DLD1 (cell line): ENCODE measurements at regions not wholly inside any gene's neighbourhood (a gene's known extent, or its start where the extent isn't known, plus 50 kb on each side); places are given as distances from the start of the nearest gene placed in this dataset.

Source experiments
- in situ Hi-C: cut with HindIII; loops from 2 replicates; pipeline ENCODE4 v1.10.0; 2017; ENCODE audit warnings: low sequenced_read_pairs

DNA sequence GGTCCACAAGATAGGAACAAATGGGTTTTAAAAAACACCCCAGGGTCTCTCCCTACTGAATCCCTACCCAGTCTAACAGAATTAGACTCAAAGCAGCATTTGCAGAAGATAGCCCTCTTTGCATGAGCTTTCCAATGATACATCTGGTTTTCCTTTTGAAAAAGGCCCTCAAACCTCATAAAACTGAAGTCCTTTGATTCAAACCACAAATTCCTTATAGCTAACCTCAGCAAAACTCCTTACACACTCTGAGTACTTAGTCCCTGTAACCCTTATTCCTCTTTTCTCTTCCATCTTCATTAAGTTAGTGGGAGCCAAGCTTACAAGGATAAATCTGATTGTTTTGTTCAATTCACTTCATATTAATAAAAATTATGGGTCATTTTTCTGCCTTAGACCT lies 90.5 kb upstream of the TNC start:
- in situ Hi-C loops = no loop called here

DNA sequence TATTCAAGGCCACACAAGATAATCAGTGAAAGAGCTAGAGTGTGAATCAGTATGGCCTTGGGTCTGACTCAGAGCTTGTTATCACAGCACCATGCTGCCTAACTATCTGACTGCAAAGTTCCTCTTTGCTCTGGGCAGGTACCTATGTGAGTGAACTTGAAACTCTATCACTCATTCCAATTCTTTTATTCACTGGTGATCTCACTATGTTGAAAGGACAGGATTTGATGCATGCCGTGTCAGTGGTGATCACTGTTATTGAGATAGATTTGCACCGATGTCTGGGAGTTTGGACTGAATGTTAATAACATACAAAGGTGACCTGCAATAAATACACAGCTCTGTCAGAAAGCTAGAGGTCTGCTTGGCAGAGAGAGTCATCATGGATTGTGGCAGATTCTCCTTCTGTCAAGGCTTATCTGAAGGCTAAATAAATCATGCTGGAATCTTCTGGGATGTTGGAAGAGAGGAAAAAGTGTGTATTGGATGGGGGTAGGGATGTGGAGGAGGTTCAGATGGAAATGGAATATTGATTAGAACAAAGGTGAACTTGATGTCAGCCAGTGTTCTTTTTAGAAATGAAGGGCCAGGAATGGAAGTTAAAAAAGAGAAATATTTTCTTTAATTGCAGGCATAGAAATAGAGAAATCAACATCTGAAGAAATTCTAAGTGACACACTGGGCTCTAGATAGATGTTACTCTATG lies 91.8 kb upstream of the TNC start:
- in situ Hi-C loops = no loop called here

DNA sequence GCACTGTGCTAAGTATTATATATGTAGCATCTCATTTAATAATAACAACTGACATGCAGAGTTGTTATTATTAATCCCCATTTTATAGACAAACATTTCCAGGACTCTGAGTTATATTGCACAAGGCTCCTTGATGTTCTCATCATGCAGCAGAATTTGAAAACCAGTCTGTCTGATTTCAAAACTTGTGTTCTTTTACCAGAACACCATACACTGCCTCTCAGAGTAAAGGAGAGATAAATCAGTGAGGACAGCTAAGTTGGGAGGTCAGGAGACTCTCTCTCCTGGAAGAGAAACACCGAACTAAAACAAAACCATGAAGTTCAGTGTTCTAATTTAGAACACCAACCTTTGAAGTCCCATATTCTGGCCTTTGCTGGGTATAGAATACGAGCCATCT lies 92.7 kb upstream of the TNC start:
- in situ Hi-C loops = no loop called here

DNA sequence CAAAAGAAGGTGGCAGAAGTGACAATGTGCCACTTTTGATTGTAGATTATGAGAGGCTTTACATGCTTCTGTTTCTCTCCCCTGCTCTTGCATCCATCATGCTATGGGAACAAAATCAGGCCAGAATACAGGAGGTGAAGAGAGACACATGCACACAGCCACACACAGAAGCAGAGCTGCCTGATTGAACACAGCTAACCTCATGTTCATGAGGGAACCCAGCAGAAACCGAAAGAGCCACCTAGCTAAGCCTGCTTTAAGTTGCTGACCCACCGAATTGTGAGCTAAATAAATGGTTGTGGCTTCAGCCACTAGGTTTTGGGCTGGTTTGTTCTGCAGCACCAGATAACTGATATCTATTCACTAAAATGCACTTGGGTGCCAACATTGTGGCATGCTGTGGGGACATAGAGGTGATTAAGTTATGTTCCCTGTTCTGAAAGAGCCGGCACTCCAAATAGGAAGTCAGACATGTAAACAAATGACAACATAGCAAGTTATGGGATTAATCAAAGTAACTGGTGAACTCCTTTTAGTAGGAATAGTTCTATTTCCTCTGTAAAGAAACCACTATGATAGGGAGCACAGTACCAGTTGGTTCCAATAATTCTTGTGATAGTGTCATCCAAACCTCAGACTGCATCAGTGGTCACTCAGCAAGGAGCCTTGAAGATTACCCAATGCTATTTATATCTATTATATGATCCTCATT lies 93.6 kb upstream of the TNC start:
- in situ Hi-C loops = no loop called here

DNA sequence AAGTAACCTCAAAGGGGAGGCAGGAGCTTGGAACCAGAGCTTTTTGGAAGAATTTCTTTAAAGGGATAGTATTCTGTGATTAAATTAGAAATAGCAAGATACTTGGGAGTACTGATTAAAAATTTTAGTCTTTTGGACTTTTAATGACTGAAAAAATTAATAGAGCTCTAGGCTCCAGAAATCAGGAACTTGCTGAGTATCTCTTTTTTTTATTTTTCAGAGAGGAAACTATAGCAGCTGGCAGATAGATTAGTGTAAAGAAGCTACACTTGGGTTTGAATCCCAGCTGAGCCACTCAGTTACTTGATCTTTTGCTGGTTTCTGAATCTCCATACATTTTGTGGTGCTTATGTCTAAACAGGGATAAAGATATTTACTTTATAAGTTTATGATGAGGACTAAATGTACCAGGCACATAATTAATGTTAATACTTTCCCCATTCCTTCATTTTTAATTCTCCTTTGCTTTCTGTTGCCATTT lies 94.2 kb upstream of the TNC start:
- in situ Hi-C loops = no loop called here

DNA sequence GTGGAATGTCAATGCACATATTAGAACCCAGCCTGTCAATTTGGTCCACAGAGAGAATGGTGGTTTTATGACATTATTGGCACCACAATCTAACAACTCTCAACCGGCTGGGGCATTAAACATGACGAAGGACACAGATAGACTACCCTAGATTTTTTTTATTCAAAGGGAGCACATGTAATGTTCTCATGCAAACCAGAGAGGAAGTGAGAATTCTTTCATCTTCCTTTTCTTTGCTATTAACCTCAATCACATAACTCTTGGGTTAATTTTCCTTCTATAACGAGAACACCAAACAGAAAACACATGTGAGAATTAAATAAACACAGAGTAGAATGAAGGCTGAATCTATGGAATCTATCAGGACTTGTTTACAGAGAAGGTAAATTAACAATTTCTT lies 94.9 kb upstream of the TNC start:
- in situ Hi-C loops = no loop called here

DNA sequence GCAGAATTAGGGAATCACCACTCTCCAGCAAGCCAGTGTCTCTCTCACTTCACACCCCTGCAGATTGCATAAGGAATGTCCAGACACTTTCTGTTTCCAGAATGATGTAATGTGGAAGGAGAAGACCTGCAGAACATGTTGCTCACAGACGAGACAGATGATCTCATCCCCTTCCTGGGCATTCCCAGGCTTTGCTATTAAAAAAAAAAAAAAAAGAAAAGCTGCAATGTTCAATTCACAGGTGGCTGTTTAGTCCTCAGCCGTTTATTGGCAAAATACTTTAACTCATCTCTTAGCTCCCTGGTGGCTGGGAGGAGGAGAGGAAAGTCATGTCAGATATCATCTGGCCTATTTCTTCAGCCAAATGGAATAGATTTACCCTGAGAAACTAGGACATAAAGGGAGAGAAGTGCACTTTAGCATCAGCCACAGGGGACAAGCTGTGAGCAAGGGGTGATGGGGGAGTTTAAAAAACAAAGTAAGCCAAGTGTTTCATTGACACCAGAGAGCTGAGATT lies 95.9 kb upstream of the TNC start:
- in situ Hi-C loops = no loop called here

DNA sequence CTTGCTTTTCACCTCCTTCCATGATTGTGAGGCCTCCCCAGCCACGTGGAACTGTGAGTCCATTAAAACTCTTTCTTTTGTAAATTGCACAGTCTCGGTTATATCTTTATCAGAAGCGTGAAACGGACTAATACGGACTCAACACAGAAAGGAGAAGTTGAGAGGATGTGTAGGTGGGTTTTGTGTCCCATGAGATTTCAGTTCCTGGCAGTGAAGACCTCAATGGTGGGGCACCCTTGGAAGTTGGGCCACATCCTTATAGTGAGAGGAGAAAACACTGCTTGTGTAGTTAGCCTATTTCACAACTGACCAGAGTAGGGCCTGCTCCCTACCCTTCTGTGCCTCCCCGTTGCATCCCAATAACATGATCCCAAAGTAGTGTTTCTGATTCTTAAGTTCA lies 98.9 kb upstream of the TNC start:
- in situ Hi-C loops = no loop called here

DNA sequence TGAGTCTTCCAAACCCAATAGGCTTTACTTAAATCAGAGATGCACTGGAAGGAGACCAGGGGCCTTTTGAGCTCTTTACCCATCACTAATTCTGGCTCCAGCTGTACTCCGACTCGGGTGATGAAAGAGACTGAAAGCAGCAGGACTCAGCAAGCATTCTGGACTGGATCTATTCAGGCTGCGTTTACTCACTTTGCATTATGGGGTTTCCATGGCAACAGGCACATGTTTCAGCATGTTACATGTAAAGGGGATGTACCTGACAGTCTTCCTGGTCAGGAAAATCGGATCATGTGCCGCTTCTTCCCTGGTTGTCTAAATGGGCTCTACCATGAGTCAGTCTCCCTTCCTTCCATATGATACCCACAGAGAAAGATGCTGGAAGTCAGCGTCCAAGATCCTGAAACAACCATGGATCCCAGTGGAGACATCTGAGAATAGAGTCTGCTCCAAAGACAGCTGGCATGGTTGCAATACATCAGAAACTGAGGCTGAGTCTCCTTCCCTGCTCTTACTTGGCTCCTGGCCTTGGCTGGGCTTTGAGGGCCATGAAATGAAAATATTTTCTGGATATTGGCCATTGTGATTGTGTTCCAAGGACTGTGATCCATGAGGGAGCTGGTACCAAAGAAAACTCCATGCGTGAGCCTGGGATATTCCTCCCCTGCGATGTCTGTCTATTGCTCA lies 102.5 kb upstream of the TNC start:
- in situ Hi-C loops = loop anchor here (10.0 kb wide), 1 partner anchor 56 kb away; no protein-coding TSS in a partner anchor

DNA sequence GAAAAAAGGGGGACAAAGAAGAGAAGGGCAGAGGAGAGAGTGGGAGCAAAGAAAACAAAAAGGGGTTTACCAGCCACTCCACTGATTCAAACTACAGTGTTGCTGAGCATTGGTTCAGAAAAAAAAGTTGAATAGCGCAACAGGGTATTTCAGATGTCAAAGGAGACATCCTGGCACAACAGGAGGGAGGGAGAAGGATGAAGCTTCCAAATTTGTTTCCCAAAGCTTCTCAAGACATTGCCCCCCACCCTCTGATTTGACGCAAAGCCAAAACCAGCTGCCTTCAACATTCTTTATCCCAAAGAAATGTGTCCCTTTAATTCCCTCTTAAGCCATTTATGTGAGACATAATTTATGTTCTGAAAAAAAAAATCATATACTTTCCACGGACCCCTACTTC lies 105.5 kb upstream of the TNC start:
- in situ Hi-C loops = loop anchor here (10.0 kb wide), 1 partner anchor 59 kb away; no protein-coding TSS in a partner anchor

DNA sequence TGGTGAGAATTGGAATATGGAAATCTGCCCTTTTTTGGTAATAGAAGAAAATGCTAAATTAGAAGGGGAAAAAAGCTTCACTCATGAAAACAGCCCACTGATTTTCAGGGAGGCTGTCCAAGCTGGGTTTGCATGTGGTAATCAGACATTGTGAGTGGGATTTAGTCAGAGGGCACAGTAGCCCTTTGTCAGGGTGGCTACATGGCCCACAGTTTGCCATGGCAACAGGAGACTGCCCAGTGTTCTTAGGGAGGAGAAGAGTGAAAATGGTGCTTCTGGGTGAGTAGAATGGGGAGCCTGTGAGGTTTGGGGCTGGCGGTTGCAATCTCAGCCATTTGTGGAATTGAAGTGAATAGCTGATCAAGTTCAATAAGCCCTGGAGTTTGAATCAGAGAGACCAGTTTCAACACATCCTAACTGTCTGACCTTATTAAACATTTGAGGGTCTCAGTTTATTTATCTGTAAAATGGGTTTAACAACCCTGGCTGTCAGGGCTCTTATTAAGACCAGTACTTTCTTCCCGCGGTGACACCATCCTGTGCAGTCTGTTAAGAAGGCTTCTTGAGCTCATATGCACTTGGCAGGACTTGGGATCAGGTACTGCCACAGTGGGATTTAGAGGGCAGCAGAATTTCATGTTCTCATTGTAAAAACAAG lies 107.6 kb upstream of the TNC start:
- in situ Hi-C loops = loop anchor here (10.0 kb wide), 1 partner anchor 61 kb away; no protein-coding TSS in a partner anchor

DNA sequence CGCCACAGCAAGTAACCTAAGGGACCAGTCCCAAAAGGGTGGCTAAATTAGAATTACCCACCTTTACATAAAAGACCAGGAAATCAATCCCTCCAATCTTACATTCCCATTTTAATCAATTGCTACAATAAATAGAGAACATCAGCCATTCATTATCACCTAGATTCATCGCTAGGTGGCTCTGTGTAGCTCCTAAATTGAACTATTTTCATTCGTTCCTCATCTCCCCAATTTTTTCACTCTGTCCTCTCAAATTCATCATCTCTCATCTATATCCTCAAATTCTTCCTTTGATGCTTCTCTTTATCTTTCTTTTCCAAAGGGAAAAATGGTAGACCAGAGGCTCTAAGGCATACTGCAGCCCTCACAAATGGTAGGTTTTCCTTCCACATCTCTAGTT lies 108.2 kb upstream of the TNC start:
- in situ Hi-C loops = loop anchor here (10.0 kb wide), 1 partner anchor 61 kb away; no protein-coding TSS in a partner anchor

DNA sequence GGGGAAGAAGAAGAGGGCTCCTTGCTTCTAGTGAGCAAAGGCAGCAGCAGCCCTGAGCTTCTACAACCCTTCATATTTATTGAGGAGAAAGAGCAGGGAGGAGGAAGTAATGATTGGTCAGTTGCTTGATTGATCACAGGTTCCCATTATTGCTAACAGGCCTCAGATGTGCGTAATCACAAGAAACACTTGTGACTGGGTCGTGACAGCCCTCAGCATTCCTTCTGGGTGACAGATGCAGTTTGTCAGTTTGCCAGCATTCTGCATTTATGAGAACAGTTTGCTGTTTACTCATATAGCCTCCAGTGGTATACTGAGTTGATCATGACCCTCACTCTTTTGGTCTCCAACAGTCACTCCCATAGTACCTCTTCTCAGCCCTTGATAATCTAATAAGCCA lies 111.5 kb upstream of the TNC start:
- in situ Hi-C loops = loop anchor here (10.0 kb wide), 1 partner anchor 65 kb away; no protein-coding TSS in a partner anchor

DNA sequence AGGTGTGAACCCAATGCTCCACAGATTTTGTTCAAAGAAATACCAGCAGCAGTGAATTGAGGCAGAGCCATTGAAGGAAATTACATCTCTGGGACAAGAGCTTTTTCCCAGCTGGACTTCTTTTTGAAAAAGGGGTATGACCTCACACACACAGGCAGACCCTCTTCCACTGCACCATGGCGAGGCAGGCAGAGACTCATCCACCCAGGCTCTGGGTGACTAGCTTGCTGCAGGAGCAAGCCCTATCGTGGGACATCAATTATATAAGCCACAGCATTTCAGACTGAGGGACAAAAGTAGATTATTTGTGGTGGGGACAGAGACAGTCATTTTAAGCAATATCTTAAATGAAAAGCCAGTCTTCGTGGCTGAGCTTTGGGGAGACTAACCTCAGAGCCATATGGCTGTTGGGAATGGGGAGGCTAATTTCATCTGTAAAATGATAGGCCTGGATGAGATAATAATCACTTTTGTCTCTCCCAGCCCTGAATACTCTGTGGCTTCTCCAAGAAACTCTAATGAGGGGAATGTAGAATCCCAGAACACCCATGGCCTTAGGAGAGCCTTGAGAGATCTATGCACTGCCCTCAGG lies 113.1 kb upstream of the TNC start:
- in situ Hi-C loops = no loop called here

DNA sequence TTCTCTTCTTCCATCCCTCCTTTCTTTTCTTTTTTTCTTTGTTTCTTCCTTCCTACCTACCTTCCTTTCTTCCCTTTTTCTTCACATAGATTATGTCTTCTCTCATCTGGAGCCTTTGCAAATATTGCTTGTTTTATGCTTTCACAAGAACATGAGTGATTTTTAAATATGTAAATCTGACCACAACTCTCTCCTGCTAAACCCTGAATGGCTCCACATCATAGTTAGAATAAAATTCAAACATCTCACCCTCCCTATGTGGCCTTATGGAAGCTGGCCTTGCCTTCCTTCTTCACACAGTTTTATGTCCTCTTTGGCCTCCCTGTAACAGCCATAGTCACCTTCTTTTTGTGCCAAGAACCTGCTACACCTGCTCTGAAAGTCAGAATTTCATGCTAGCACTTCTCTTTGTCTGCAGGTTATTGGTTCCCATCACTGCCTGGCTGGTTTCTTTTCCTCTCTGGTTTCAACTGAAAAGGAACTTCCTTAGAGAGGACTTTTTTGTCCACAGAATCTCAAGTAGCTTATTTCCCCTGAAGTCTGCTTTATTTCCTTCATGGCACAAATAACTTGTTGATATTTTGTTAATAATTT lies 114.3 kb upstream of the TNC start:
- in situ Hi-C loops = no loop called here

DNA sequence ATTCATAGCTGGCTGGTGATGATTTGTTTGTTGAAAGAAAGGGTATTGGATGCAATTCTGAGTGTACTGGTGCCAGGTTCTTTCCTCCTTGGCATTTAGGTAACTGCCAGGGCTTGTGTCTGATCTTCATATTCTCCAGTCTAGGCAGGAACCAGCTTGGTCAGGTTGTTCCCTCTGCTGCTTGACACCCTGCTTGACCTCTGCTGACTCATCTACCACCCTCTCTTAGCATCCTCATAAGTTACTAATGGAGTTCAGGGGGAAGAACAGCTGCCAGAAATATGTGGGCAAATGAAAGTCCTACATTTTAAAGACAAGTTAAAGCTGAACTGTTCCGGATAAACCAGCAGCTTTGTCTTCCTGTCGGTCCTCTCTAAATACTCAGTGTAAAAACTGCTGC lies 116.1 kb upstream of the TNC start:
- in situ Hi-C loops = no loop called here

DNA sequence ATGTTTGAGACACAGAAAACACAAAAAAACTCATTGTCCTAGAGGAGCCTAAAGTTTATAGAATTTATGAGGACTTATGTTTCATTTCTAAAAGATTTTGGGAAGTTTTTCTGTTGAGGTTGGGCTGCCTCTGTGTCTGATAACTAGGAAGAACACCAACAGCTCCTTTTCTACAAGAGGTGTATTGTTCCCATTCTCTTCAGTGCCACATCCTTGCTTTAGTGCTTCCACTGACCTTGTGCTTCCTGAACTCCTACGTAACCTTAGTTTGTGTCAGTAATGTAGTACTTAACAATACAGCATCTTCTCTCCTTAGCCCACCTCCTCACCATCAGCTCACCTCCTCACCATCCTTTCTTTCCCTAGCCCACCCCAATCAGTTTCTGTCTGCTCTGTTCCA lies 117.3 kb upstream of the TNC start:
- in situ Hi-C loops = no loop called here

DNA sequence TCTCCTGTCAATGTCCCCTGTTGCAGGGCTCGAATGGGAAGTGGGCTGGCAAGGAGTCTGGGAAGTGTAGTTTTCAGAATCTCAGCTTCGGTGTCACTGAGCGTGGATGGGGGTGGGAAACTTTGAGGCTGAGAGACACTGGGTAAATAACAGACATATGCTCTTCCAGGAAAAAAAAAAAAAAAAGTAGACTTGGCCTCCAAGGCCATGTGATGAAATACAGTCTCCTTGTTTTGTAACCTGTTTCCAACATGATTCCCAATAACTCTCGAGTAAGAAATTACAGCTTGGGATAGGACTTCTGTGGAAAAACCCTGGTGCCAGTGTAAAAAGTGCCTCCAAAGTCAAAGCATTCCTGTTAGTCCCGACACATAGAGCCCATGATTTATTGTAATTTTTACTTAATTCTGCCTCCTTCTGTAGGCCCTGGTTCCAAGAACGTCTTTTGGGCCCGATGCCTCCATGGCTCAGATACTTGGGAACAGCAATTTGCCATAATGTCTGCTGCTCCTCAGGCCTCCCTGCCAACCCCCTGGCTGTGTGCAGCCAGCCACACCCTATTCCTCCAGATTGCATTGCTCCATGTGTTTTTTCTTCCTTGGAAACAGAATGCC lies 119.5 kb upstream of the TNC start:
- in situ Hi-C loops = no loop called here

DNA sequence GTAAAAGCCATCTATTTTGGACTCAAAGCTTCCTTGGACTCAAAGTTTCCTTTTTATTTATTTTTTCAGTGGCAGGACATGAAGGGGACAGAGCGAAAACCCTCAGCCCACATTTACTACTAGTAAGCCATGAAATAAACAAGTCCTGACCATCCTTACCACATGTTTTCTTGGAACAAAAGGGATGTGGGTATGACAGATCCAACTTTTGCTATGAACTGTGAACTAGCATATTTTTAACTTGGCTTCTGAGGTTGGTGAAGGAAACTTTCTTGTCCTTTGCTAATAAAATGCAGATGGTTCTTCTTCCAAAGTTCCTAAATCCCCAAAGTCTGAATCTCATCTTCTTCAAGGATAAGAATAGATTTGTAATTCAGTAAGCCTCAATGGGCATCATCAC lies 122.7 kb upstream of the TNC start:
- in situ Hi-C loops = no loop called here

DNA sequence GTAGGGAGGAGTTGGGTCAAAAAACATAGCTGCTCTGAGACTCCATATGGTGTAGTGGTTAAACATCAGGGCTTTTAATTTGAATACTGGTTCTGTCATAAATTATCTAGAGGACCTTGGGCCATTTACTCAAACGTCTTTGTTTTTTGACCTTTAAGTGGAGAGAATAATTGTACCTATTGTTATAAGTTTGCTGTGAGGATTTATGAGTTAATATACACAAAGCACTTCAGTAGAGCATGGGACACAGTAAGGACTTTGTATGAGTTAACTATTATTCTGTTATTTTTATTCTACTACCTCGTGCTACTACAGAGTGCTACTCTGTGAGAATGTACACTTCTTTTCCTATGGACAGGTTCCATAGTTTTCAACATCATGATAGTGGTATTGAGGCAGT lies 123.7 kb upstream of the TNC start:
- in situ Hi-C loops = no loop called here
